OCI-LY3 (cell line): ENCODE measurements at regions not wholly inside any gene's neighbourhood (a gene's known extent, or its start where the extent isn't known, plus 50 kb on each side); places are given as distances from the start of the nearest gene placed in this dataset.

Source experiments
- H2AFZ ChIP-seq: fragments of 200-600, 300-600 bp; shearing (Covaris generic); 2 replicates; pipeline ENCODE4 v1.6.0; 2014; ENCODE audit warnings: antibody characterized with exemption, low read depth, low read length
- H3K27ac ChIP-seq: fragments of 200-600, 300-600 bp; sonication (generic); 2 replicates; pipeline ENCODE4 v1.5.1; 2014; ENCODE audit warnings: mild to moderate bottlenecking, low read length, moderate library complexity, mixed read lengths
- H3K27me3 ChIP-seq: fragments of 200-600, 300-600 bp; sonication (generic); 2 replicates; pipeline ENCODE4 v1.6.1; 2014; ENCODE audit warnings: low read depth, low read length, mixed read lengths
- H3K36me3 ChIP-seq: fragments of 200-600, 300-600 bp; sonication (generic); replicated peaks from 2 replicates; pipeline ENCODE3; 2014; ENCODE audit warnings: low read depth, low read length, mixed read lengths
- H3K4me1 ChIP-seq: fragments of 300-600, 200-600 bp; sonication (generic); 2 replicates; pipeline ENCODE4 v1.6.1; 2014; ENCODE audit warnings: low read length, mixed read lengths
- H3K4me2 ChIP-seq: fragments of 200-600, 300-600 bp; sonication (generic); 2 replicates; pipeline ENCODE4 v1.6.1; 2014; ENCODE audit warnings: low read length, mixed read lengths
- H3K4me3 ChIP-seq: fragments of 300-600, 200-600 bp; sonication (generic); 2 replicates; pipeline ENCODE4 v1.5.1; 2014; ENCODE audit warnings: antibody characterized with exemption, mild to moderate bottlenecking, low read length, moderate library complexity
- H3K79me2 ChIP-seq: fragments of 300-600, 200-600 bp; shearing (Covaris generic); 2 replicates; pipeline ENCODE4 v1.6.1; 2014; ENCODE audit warnings: mild to moderate bottlenecking, low read length, mixed read lengths
- H3K9ac ChIP-seq: fragments of 300-600, 200-600 bp; shearing (Covaris generic); 2 replicates; pipeline ENCODE4 v1.6.0; 2014; ENCODE audit warnings: mild to moderate bottlenecking, low read length, moderate library complexity
- H3K9me3 ChIP-seq: fragments of 200-600, 300-600 bp; shearing (Covaris generic); 2 replicates; pipeline ENCODE4 v1.6.1; 2014; ENCODE audit warnings: low read length, mixed read lengths; ENCODE audit not compliant: insufficient read depth
- H4K20me1 ChIP-seq: fragments of 200-600, 300-600 bp; sonication (generic); 2 replicates; pipeline ENCODE4 v1.6.1; 2016; ENCODE audit warnings: low read length, mixed read lengths; ENCODE audit not compliant: insufficient read depth
- CTCF ChIP-seq: fragments of 200-600, 300-600 bp; sonication (generic); IDR thresholded peaks from 2 replicates; pipeline ENCODE4 v1.5.1; 2014; ENCODE audit warnings: antibody characterized with exemption, low read length, low read depth
- EZH2phosphoT487 ChIP-seq: fragments of 200-600 bp; shearing (Covaris generic); IDR thresholded peaks from 2 replicates; pipeline ENCODE4 v1.6.1; 2018; ENCODE audit warnings: antibody characterized with exemption, mixed run types, low read depth

GRCh38 chr16:65306300-65306699, 184.4 kb upstream of the CDH11 start:
- Histone ChIP-seq H4K20me1 (no peaks in the 10 kb centered on the region), H3K4me2 (no peak overlapping the region), H3K27ac (no peak overlapping the region), H2AFZ (no peak overlapping the region), H3K4me1 (no peaks in the 10 kb centered on the region), H3K9me3 (no peaks in the 10 kb centered on the region), H3K36me3 (no peaks in the 10 kb centered on the region), H3K4me3 (no peak overlapping the region), H3K9ac (no peak overlapping the region), H3K79me2 (no peaks in the 10 kb centered on the region), H3K27me3 (no peaks in the 10 kb centered on the region)
- TF ChIP-seq CTCF (no peak), EZH2phosphoT487 (no peak)

- H2AFZ ChIP-seq, result no peak overlapping the region
Measured at GRCh38 chr16:65305266-65305959, 183.6 kb upstream of the CDH11 start.

GRCh38 chr16:65301029-65301428, 179.2 kb upstream of the CDH11 start:
- H2AFZ ChIP-seq, result no peak overlapping the region
- H3K9ac ChIP-seq, result no peak overlapping the region
- no peak overlapping the region for H3K4me3 ChIP-seq
- no peaks in the 10 kb centered on the region for H3K36me3 ChIP-seq
- H4K20me1 ChIP-seq, result no peaks in the 10 kb centered on the region
- no peaks in the 10 kb centered on the region for H3K9me3 ChIP-seq
- no peaks in the 10 kb centered on the region for H3K27me3 ChIP-seq
- H3K27ac ChIP-seq, result no peak overlapping the region
- no peak overlapping the region for H3K4me2 ChIP-seq
- TF ChIP-seq CTCF, result no peak
- no peak for TF ChIP-seq EZH2phosphoT487
- H3K4me1 ChIP-seq, result no peaks in the 10 kb centered on the region
- no peaks in the 10 kb centered on the region for H3K79me2 ChIP-seq

More at GRCh38 chr16:65305266-65305959, 183.6 kb upstream of the CDH11 start:
- TF ChIP-seq EZH2phosphoT487 (no peak), CTCF (no peak)
- Histone ChIP-seq H3K36me3 (no peaks in the 10 kb centered on the region), H3K27ac (no peak overlapping the region), H3K4me1 (no peaks in the 10 kb centered on the region), H4K20me1 (no peaks in the 10 kb centered on the region), H3K9me3 (no peaks in the 10 kb centered on the region), H3K27me3 (no peaks in the 10 kb centered on the region), H3K79me2 (no peaks in the 10 kb centered on the region), H3K4me2 (no peak overlapping the region), H3K9ac (no peak overlapping the region), H3K4me3 (no peak overlapping the region)

- Histone ChIP-seq H3K36me3 (no peaks in the 10 kb centered on the region), H4K20me1 (no peaks in the 10 kb centered on the region), H3K4me3 (no peak overlapping the region), H3K27me3 (no peaks in the 10 kb centered on the region), H3K4me1 (no peaks in the 10 kb centered on the region), H3K4me2 (no peak overlapping the region), H3K79me2 (no peaks in the 10 kb centered on the region), H2AFZ (no peak overlapping the region), H3K27ac (no peak overlapping the region), H3K9me3 (no peaks in the 10 kb centered on the region), H3K9ac (no peak overlapping the region)
- TF ChIP-seq CTCF (no peak), EZH2phosphoT487 (no peak)
Measured at GRCh38 chr16:65297453-65297852, 175.6 kb upstream of the CDH11 start.
